Astrocyte (in vitro differentiated cells and primary cell): ENCODE measurements at regions not wholly inside any gene's neighbourhood (a gene's known extent, or its start where the extent isn't known, plus 50 kb on each side); places are given as distances from the start of the nearest gene placed in this dataset.

Experiments used
- DNase-seq: peaks from one replicate; pipeline ENCODE4 v3.0.0-alpha.2; 2010; ENCODE audit warnings: low read depth
- FAIRE-seq: peaks from 2 replicates; lab custom pipeline; 2011; peaks lifted over from hg19 to GRCh38; lab: Jason Lieb, UNC
- H2AFZ ChIP-seq: 2 replicates; pipeline ENCODE4 v1.6.0; 2012; ENCODE audit warnings: low read depth, low read length, inconsistent platforms
- H3K27ac ChIP-seq: 2 replicates; pipeline ENCODE4 v1.5.1; 2011; ENCODE audit warnings: low read depth, low read length, inconsistent platforms
- H3K27me3 ChIP-seq: 2 replicates; pipeline ENCODE4 v1.6.0; 2011; ENCODE audit warnings: low read length, inconsistent platforms; ENCODE audit not compliant: insufficient read depth
- H3K36me3 ChIP-seq: 2 replicates; pipeline ENCODE4 v1.5.1; 2011; ENCODE audit warnings: low read length, inconsistent platforms; ENCODE audit not compliant: insufficient read depth
- H3K4me1 ChIP-seq: 2 replicates; pipeline ENCODE4 v1.5.1; 2011; ENCODE audit warnings: low read length, inconsistent platforms; ENCODE audit not compliant: insufficient read depth
- H3K4me2 ChIP-seq: 2 replicates; pipeline ENCODE4 v1.6.0; 2012; ENCODE audit warnings: low read length, inconsistent platforms
- H3K4me3 ChIP-seq: 2 replicates; pipeline ENCODE4 v1.5.1; 2011; ENCODE audit warnings: low read depth, mild to moderate bottlenecking, low read length, inconsistent platforms; ENCODE audit not compliant: insufficient read depth
- H3K79me2 ChIP-seq: 2 replicates; pipeline ENCODE4 v1.6.0; 2012; ENCODE audit warnings: mild to moderate bottlenecking, low read length, inconsistent platforms; ENCODE audit not compliant: insufficient read depth
- H3K9ac ChIP-seq: 2 replicates; pipeline ENCODE4 v1.6.0; 2012; ENCODE audit warnings: mild to moderate bottlenecking, low read length, inconsistent platforms
- H3K9me3 ChIP-seq: 2 replicates; pipeline ENCODE4 v1.5.1; 2012; ENCODE audit warnings: low read depth, mild to moderate bottlenecking, low read length, inconsistent platforms; ENCODE audit not compliant: insufficient read depth
- H4K20me1 ChIP-seq: 2 replicates; pipeline ENCODE4 v1.6.0; 2012; ENCODE audit warnings: low read length, inconsistent platforms; ENCODE audit not compliant: insufficient read depth
- H3K27ac Mint-ChIP-seq: one replicate; pipeline ENCODE4 v1.8.0; 2021; ENCODE audit warnings: mild to moderate bottlenecking, mixed read lengths; ENCODE audit not compliant: unreplicated experiment
- H3K27me3 Mint-ChIP-seq: one replicate; pipeline ENCODE4 v1.8.0; 2021; ENCODE audit warnings: low read depth, mixed read lengths; ENCODE audit not compliant: unreplicated experiment
- H3K36me3 Mint-ChIP-seq: one replicate; pipeline ENCODE4 v1.8.0; 2021; ENCODE audit warnings: low read depth, mixed read lengths; ENCODE audit not compliant: unreplicated experiment
- H3K4me1 Mint-ChIP-seq: one replicate; pipeline ENCODE4 v1.8.0; 2021; ENCODE audit warnings: low read depth, mixed read lengths; ENCODE audit not compliant: unreplicated experiment
- H3K4me3 Mint-ChIP-seq: one replicate; pipeline ENCODE4 v1.8.0; 2021; ENCODE audit warnings: mild to moderate bottlenecking, moderate library complexity, mixed read lengths; ENCODE audit not compliant: unreplicated experiment
- H3K9me3 Mint-ChIP-seq: one replicate; pipeline ENCODE4 v1.8.0; 2021; ENCODE audit warnings: mild to moderate bottlenecking, mixed read lengths; ENCODE audit not compliant: unreplicated experiment
- EZH2 ChIP-seq: IDR thresholded peaks from 2 replicates; pipeline ENCODE4 v1.6.1; 2012; ENCODE audit warnings: mild to moderate bottlenecking, low read length, inconsistent platforms; ENCODE audit not compliant: insufficient read depth
- TF ChIP-seq, protein P1 (sequence below): IDR thresholded peaks from 2 replicates; pipeline ENCODE4 v1.5.1; 2011; ENCODE audit warnings: low read depth, mild to moderate bottlenecking, inconsistent platforms, low read length, moderate library complexity; ENCODE audit not compliant: insufficient read depth

DNA sequence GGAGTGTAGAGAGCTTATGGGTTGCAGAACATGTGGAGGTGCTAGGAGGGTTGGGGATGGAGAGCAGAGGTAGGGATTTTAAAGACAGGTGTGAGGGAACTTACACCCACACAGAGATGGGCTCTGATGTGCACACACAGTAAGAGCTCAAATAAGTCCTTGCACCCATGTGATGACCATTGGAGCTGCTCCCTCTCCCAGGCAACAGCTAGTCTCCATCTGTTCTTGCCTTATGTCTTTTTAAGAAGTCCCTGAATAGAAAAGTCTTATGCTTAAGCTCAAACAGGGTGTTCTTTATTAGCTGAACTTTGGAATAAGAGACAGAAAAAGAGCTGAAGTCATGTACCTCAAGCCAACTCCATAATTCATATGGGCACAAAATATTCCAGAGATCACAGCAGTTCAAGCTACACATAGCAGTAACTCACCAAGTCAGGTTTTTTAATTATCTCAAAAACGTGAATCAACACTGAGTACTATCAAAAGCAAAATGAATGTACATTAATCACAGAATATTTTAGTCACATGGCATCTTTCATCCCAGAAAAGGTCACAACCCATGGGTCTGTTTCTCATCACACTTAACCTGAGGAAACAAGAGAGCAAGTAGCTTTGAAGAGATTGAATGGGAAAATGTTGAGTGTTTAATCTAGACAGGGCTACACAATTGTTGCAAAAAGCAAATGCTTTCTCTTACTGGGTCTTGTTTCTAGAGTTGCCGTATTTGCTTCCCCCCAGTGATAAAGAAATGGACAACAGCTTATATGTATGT lies 1513.6 kb upstream of the SEL1L start:
- Histone ChIP-seq H3K4me2 (no peak overlapping the region), H3K79me2 (no peaks in the 10 kb centered on the region), H3K36me3 (no peaks in the 10 kb centered on the region), H3K4me1 (no peaks in the 10 kb centered on the region), H3K9ac (no peak overlapping the region), H3K27me3 (no peaks in the 10 kb centered on the region), H3K4me3 (no peak overlapping the region), H3K27ac (no peak overlapping the region), H2AFZ (no peak overlapping the region), H3K9me3 (peaks cover 2% of the 10 kb centered on the region), H4K20me1 (no peaks in the 10 kb centered on the region)
- no peak for TF ChIP-seq EZH2
- TF ChIP-seq, protein P1, sequence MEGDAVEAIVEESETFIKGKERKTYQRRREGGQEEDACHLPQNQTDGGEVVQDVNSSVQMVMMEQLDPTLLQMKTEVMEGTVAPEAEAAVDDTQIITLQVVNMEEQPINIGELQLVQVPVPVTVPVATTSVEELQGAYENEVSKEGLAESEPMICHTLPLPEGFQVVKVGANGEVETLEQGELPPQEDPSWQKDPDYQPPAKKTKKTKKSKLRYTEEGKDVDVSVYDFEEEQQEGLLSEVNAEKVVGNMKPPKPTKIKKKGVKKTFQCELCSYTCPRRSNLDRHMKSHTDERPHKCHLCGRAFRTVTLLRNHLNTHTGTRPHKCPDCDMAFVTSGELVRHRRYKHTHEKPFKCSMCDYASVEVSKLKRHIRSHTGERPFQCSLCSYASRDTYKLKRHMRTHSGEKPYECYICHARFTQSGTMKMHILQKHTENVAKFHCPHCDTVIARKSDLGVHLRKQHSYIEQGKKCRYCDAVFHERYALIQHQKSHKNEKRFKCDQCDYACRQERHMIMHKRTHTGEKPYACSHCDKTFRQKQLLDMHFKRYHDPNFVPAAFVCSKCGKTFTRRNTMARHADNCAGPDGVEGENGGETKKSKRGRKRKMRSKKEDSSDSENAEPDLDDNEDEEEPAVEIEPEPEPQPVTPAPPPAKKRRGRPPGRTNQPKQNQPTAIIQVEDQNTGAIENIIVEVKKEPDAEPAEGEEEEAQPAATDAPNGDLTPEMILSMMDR, result no peak
- no peak for DNase-seq
- H3K27me3 Mint-ChIP-seq, result no peaks in the 10 kb centered on the region
- H3K4me3 Mint-ChIP-seq, result no peak overlapping the region
- no peak overlapping the region for H3K27ac Mint-ChIP-seq
- H3K36me3 Mint-ChIP-seq, result no peaks in the 10 kb centered on the region
- H3K9me3 Mint-ChIP-seq, result no peaks in the 10 kb centered on the region
- no peaks in the 10 kb centered on the region for H3K4me1 Mint-ChIP-seq
- no peak for FAIRE-seq

DNA sequence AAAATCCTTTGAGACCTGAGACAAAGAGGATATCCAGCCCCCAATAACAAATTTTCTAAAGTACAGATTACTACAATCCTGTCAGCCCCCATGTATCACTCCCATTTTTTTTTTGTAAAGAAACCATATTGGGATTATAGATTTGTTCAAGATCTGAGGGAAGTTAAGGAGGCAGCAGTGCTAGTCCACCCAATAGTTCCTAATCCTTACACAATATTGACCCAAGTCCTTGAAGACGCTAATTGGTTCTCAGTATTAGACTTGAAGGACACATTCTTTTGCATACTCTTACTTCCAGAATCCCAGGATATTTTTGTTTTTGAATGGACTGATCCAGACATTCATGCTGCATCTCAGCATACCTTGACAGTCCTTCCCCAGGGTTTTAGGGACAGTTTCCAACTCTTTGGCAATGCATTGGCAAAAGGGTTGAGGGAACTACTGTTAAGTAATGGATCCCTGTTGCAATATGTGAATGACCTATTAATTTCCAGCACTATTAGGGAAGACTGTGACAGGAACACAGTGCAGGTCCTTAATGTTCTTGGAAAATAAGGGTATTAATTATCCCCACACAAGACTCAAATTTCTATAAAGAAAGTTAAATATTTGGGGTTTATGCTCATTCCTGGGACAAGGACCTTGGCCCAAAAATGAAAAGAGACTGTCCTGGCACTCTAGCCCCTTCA lies 1519.5 kb upstream of the SEL1L start:
- no peak overlapping the region for H3K9ac ChIP-seq
- H3K4me2 ChIP-seq, result no peak overlapping the region
- Mint-ChIP-seq H3K36me3 (no peaks in the 10 kb centered on the region), H3K27me3 (no peaks in the 10 kb centered on the region), H3K4me3 (no peak overlapping the region), H3K9me3 (no peaks in the 10 kb centered on the region), H3K4me1 (no peaks in the 10 kb centered on the region), H3K27ac (no peak overlapping the region)
- no peak overlapping the region for H3K4me3 ChIP-seq
- no peaks in the 10 kb centered on the region for H4K20me1 ChIP-seq
- DNase-seq, result no peak
- no peak overlapping the region for H3K27ac ChIP-seq
- TF ChIP-seq EZH2, result no peak
- TF ChIP-seq, protein P1, result no peak
- H3K36me3 ChIP-seq, result no peaks in the 10 kb centered on the region
- no peaks in the 10 kb centered on the region for H3K79me2 ChIP-seq
- FAIRE-seq, result no peak
- H3K27me3 ChIP-seq, result no peaks in the 10 kb centered on the region
- H2AFZ ChIP-seq, result no peak overlapping the region
- peaks cover 2% of the 10 kb centered on the region for H3K9me3 ChIP-seq
- H3K4me1 ChIP-seq, result no peaks in the 10 kb centered on the region

GRCh38 chr14:83058068-83058467 lies 1524.4 kb upstream of the SEL1L start:
- H3K4me2 ChIP-seq, result no peak overlapping the region
- no peak for TF ChIP-seq EZH2
- TF ChIP-seq, protein P1, result no peak
- H3K36me3 Mint-ChIP-seq, result no peaks in the 10 kb centered on the region
- H3K9me3 Mint-ChIP-seq, result no peaks in the 10 kb centered on the region
- H3K4me1 Mint-ChIP-seq, result no peaks in the 10 kb centered on the region
- H3K9me3 ChIP-seq, result no peaks in the 10 kb centered on the region
- H3K27ac ChIP-seq, result no peak overlapping the region
- H3K27ac Mint-ChIP-seq, result no peak overlapping the region
- H3K4me1 ChIP-seq, result no peaks in the 10 kb centered on the region
- no peaks in the 10 kb centered on the region for H3K79me2 ChIP-seq
- H3K27me3 ChIP-seq, result no peaks in the 10 kb centered on the region
- no peak overlapping the region for H3K4me3 ChIP-seq
- no peaks in the 10 kb centered on the region for H4K20me1 ChIP-seq
- no peaks in the 10 kb centered on the region for H3K27me3 Mint-ChIP-seq
- DNase-seq, result no peak
- FAIRE-seq, result no peak
- no peak overlapping the region for H3K9ac ChIP-seq
- no peak overlapping the region for H2AFZ ChIP-seq
- H3K36me3 ChIP-seq, result no peaks in the 10 kb centered on the region
- H3K4me3 Mint-ChIP-seq, result no peak overlapping the region
